ENCODE measurements at regions not wholly inside any gene's neighbourhood (a gene's known extent, or its start where the extent isn't known, plus 50 kb on each side); places are given as distances from the start of the nearest gene placed in this dataset.

GRCh38 chr4:30952526-30953219, 232.5 kb downstream of the PCDH7 start:
- no peaks in the 10 kb centered on the region for H3K27me3 Mint-ChIP-seq (ENCODE audit: unreplicated experiment)
- H3K4me3 Mint-ChIP-seq (ENCODE audit: low read depth, unreplicated experiment): no peak overlapping the region
- BruUV-seq (replicated peaks): no TSS peak
- CTCF ChIA-PET: no interaction called here
- no peak for TF ChIP-seq CTCF (IDR thresholded peaks at IDR 0.05; ENCODE audit: unreplicated experiment)
- H3K27ac Mint-ChIP-seq (ENCODE audit: unreplicated experiment): peak overlapping the region; percentile 87
- H3K9me3 Mint-ChIP-seq (ENCODE audit: low read depth, unreplicated experiment): no peaks in the 10 kb centered on the region
- no peak for DNase-seq
- H3K36me3 Mint-ChIP-seq (ENCODE audit: insufficient read depth, unreplicated experiment): no peaks in the 10 kb centered on the region
- intact Hi-C loops (cut with micrococcal nuclease; ENCODE audit: unreplicated experiment): loop anchor here (10.0 kb wide), 1 partner anchor 132 kb away; no protein-coding TSS in a partner anchor
- peaks cover 23% of the 10 kb centered on the region for H3K4me1 Mint-ChIP-seq (ENCODE audit: low read depth, unreplicated experiment)

- Mint-ChIP-seq H3K9me3 (ENCODE audit: low read depth, unreplicated experiment) (no peaks in the 10 kb centered on the region), H3K4me1 (ENCODE audit: low read depth, unreplicated experiment) (peaks cover 22% of the 10 kb centered on the region), H3K27ac (ENCODE audit: unreplicated experiment) (no peak overlapping the region), H3K4me3 (ENCODE audit: low read depth, unreplicated experiment) (no peak overlapping the region), H3K27me3 (ENCODE audit: unreplicated experiment) (no peaks in the 10 kb centered on the region), H3K36me3 (ENCODE audit: insufficient read depth, unreplicated experiment) (no peaks in the 10 kb centered on the region)
- no peak for TF ChIP-seq CTCF (IDR thresholded peaks at IDR 0.05; ENCODE audit: unreplicated experiment)
- BruUV-seq (replicated peaks): no TSS peak
- no peak for DNase-seq
- intact Hi-C loops (cut with micrococcal nuclease; ENCODE audit: unreplicated experiment): loop anchor here (10.0 kb wide), 1 partner anchor 131 kb away; no protein-coding TSS in a partner anchor
- CTCF ChIA-PET: no interaction called here
These were observed 233.6 kb downstream of the PCDH7 start for GRCh38 chr4:30953799-30954198.

- no peak for DNase-seq
- Mint-ChIP-seq H3K9me3 (ENCODE audit: low read depth, unreplicated experiment) (no peaks in the 10 kb centered on the region), H3K27me3 (ENCODE audit: unreplicated experiment) (no peaks in the 10 kb centered on the region), H3K4me1 (ENCODE audit: low read depth, unreplicated experiment) (peaks cover 8% of the 10 kb centered on the region), H3K27ac (ENCODE audit: unreplicated experiment) (no peak overlapping the region), H3K36me3 (ENCODE audit: insufficient read depth, unreplicated experiment) (no peaks in the 10 kb centered on the region), H3K4me3 (ENCODE audit: low read depth, unreplicated experiment) (no peak overlapping the region)
- no TSS peak for BruUV-seq (replicated peaks)
- CTCF ChIA-PET: no interaction called here
- intact Hi-C loops (cut with micrococcal nuclease; ENCODE audit: unreplicated experiment): loop anchor here (10.0 kb wide), 1 partner anchor 128 kb away; no protein-coding TSS in a partner anchor
- no peak for TF ChIP-seq CTCF (IDR thresholded peaks at IDR 0.05; ENCODE audit: unreplicated experiment)
These were observed 236.7 kb downstream of the PCDH7 start for GRCh38 chr4:30956916-30957315.

GRCh38 chr4:30957706-30958105, 237.5 kb downstream of the PCDH7 start:
- TF ChIP-seq CTCF (IDR thresholded peaks at IDR 0.05; ENCODE audit: unreplicated experiment): no peak
- H3K27ac Mint-ChIP-seq (ENCODE audit: unreplicated experiment): no peak overlapping the region
- H3K4me3 Mint-ChIP-seq (ENCODE audit: low read depth, unreplicated experiment): no peak overlapping the region
- H3K9me3 Mint-ChIP-seq (ENCODE audit: low read depth, unreplicated experiment): no peaks in the 10 kb centered on the region
- CTCF ChIA-PET: no interaction called here
- no peaks in the 10 kb centered on the region for H3K27me3 Mint-ChIP-seq (ENCODE audit: unreplicated experiment)
- DNase-seq: no peak
- intact Hi-C loops (cut with micrococcal nuclease; ENCODE audit: unreplicated experiment): loop anchor here (10.0 kb wide), 1 partner anchor 127 kb away; no protein-coding TSS in a partner anchor
- H3K36me3 Mint-ChIP-seq (ENCODE audit: insufficient read depth, unreplicated experiment): no peaks in the 10 kb centered on the region
- BruUV-seq (replicated peaks): no TSS peak
- peaks cover under 1% of the 10 kb centered on the region for H3K4me1 Mint-ChIP-seq (ENCODE audit: low read depth, unreplicated experiment)

Measured in Calu3 (cell line).